NCI-H2196 (cell line): ENCODE measurements at regions not wholly inside any gene's neighbourhood (a gene's known extent, or its start where the extent isn't known, plus 50 kb on each side); places are given as distances from the start of the nearest gene placed in this dataset.

ENCODE experiments used
- DNase-seq: peaks from one replicate; lab custom pipeline; 2025; ENCODE audit not compliant: unreplicated experiment; lab: John Stamatoyannopoulos, UW

- no peak for DNase-seq
Measured at GRCh38 chr17:62882878-62883277, 74.8 kb upstream of the MARCHF10 start.

GRCh38 chr17:62882284-62882683 is 74.2 kb upstream of the MARCHF10 start:
- no peak for DNase-seq

- no peak for DNase-seq
Measured at GRCh38 chr17:62880120-62880519, 72.0 kb upstream of the MARCHF10 start.

- DNase-seq = no peak
Measured at GRCh38 chr17:62876673-62877405, 68.7 kb upstream of the MARCHF10 start.

- no peak for DNase-seq
Measured at GRCh38 chr17:62876063-62876462, 67.9 kb upstream of the MARCHF10 start.

- no peak for DNase-seq
Measured at GRCh38 chr17:62875296-62875695, 67.2 kb upstream of the MARCHF10 start.

- no peak for DNase-seq
Measured at GRCh38 chr17:62871291-62871690, 63.2 kb upstream of the MARCHF10 start.

GRCh38 chr17:62870552-62870971 is 62.4 kb upstream of the MARCHF10 start:
- no peak for DNase-seq

- peak; percentile 47 for DNase-seq
Measured at GRCh38 chr17:62870030-62870541, 62.0 kb upstream of the MARCHF10 start.

GRCh38 chr17:62868723-62869122 is 60.6 kb upstream of the MARCHF10 start:
- DNase-seq = no peak

GRCh38 chr17:62868008-62868407 is 59.9 kb upstream of the MARCHF10 start:
- no peak for DNase-seq

GRCh38 chr17:62867303-62867702 is 59.2 kb upstream of the MARCHF10 start:
- no peak for DNase-seq

GRCh38 chr17:62866471-62866870 is 58.4 kb upstream of the MARCHF10 start:
- DNase-seq = no peak

- DNase-seq = no peak
Measured at GRCh38 chr17:62865586-62865985, 57.5 kb upstream of the MARCHF10 start.

- DNase-seq = no peak
Measured at GRCh38 chr17:62862251-62862650, 54.1 kb upstream of the MARCHF10 start.

- peak; percentile 10 for DNase-seq
Measured at GRCh38 chr17:62860962-62861873, 53.1 kb upstream of the MARCHF10 start.

- DNase-seq = no peak
Measured at GRCh38 chr17:62859146-62859545, 51.0 kb upstream of the MARCHF10 start.
